AG04450 (cell line): ENCODE measurements at regions not wholly inside any gene's neighbourhood (a gene's known extent, or its start where the extent isn't known, plus 50 kb on each side); places are given as distances from the start of the nearest gene placed in this dataset.

Experiments used
- CTCF ChIA-PET: fragments of 300-600, 350-600 bp; formaldehyde crosslinking; extraction: SDS; loops from one replicate; lab custom pipeline; 2022; ENCODE audit warnings: antibody characterized with exemption, inconsistent platforms; lab: Charles Lee
- POLR2A ChIA-PET: fragments of 350-600 bp; formaldehyde crosslinking; extraction: SDS; loops from one replicate; lab custom pipeline; 2021; ENCODE audit warnings: antibody characterized with exemption, inconsistent platforms; lab: Yijun Ruan, JAX
- DNase-seq: peaks from one replicate; pipeline ENCODE4 v3.0.0-alpha.2; 2011; ENCODE audit warnings: low read depth, low spot score
- H3K27ac ChIP-seq: one replicate; pipeline ENCODE4 v1.5.1; 2012; ENCODE audit warnings: low read depth, low read length, control low read depth
- H3K27me3 ChIP-seq: one replicate; pipeline ENCODE4 v1.6.0; 2012; ENCODE audit warnings: low read length; ENCODE audit not compliant: control insufficient read depth, insufficient read depth
- H3K4me3 ChIP-seq: 2 replicates; pipeline ENCODE4 v1.5.1; 2011; ENCODE audit warnings: mild to moderate bottlenecking, low read depth, low read length, control low read depth
- H3K9me3 ChIP-seq: 2 replicates; pipeline ENCODE4 v1.5.1; 2012; ENCODE audit warnings: low read length; ENCODE audit not compliant: control insufficient read depth, insufficient read depth
- TF ChIP-seq, protein P1 (sequence below): IDR thresholded peaks from 2 replicates; pipeline ENCODE4 v1.5.1; 2011; ENCODE audit warnings: low read depth, low read length, control low read depth, inconsistent platforms

DNA sequence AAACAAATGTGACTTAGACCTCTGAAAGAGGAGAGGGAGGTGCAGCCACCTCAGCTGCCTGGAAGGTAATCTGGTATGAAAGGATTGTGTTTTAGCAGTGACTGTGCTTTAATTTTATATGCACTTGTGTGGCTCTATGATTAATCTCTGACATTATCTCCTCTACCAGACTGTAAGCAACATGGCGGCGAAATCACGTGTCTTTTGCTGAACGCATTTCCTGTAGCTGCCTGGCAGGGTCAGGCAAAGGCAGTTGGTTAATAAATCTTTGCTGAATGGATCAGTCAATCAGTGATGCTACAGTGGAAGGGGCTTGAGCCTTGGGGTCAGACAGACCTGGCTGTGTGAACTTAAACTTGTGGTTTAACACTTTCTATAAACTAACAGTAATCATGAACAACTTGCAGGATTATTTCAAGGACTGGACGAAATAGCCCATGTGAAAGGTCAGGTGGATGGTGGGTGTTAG is 96.9 kb downstream of the ADSS2 start:
- H3K27me3 ChIP-seq, result no peaks in the 10 kb centered on the region
- TF ChIP-seq, protein P1, sequence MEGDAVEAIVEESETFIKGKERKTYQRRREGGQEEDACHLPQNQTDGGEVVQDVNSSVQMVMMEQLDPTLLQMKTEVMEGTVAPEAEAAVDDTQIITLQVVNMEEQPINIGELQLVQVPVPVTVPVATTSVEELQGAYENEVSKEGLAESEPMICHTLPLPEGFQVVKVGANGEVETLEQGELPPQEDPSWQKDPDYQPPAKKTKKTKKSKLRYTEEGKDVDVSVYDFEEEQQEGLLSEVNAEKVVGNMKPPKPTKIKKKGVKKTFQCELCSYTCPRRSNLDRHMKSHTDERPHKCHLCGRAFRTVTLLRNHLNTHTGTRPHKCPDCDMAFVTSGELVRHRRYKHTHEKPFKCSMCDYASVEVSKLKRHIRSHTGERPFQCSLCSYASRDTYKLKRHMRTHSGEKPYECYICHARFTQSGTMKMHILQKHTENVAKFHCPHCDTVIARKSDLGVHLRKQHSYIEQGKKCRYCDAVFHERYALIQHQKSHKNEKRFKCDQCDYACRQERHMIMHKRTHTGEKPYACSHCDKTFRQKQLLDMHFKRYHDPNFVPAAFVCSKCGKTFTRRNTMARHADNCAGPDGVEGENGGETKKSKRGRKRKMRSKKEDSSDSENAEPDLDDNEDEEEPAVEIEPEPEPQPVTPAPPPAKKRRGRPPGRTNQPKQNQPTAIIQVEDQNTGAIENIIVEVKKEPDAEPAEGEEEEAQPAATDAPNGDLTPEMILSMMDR, result no peak
- no peaks in the 10 kb centered on the region for H3K9me3 ChIP-seq
- H3K27ac ChIP-seq, result no peak overlapping the region
- POLR2A ChIA-PET, result interaction anchor here (0.8 kb wide), 1 partner anchor 20 kb away, joined by 5 read pairs; no protein-coding TSS in a partner anchor
- no peak for DNase-seq
- CTCF ChIA-PET, result no interaction called here
- no peak overlapping the region for H3K4me3 ChIP-seq

DNA sequence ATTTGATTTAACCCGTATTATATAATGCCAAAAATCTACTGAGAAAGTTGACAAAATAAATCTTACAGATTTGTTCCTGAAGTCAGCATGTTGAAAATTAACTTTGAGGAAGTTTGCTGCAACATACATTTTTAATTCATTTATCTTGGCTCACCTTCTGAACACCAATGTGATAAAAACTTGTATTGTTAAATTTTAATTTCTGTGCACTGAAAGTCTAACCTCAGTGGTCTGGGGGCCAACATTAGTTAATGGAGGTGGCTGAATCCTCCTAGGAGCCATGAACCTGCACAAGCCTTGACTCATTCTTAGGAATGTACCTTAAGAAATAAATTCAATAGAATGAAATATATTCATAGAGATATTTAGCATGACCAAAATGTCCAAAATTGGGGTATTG is 95.3 kb downstream of the ADSS2 start:
- POLR2A ChIA-PET, result no interaction called here
- Histone ChIP-seq H3K9me3 (no peaks in the 10 kb centered on the region), H3K4me3 (no peak overlapping the region), H3K27ac (no peak overlapping the region), H3K27me3 (no peaks in the 10 kb centered on the region)
- TF ChIP-seq, protein P1, result no peak
- DNase-seq, result no peak
- CTCF ChIA-PET, result interaction anchor here (0.6 kb wide), 1 partner anchor 10 kb away, joined by 3 read pairs; no protein-coding TSS in a partner anchor
